OCI-LY1 (cell line): ENCODE measurements at regions not wholly inside any gene's neighbourhood (a gene's known extent, or its start where the extent isn't known, plus 50 kb on each side); places are given as distances from the start of the nearest gene placed in this dataset.

Experiments
- EZH2 ChIP-seq: fragments of 200-600 bp; sonication (generic), shearing (Covaris generic); IDR thresholded peaks from 2 replicates; pipeline ENCODE4 v1.8.0; 2017; ENCODE audit warnings: borderline replicate concordance, mixed run types, mild to moderate bottlenecking, antibody characterized with exemption, low read length, moderate library complexity, mixed read lengths
- TF ChIP-seq, protein P1 (sequence below): fragments of 200-600 bp; sonication (generic), shearing (Covaris generic); IDR thresholded peaks from 2 replicates; pipeline ENCODE4 v1.5.1; 2017; ENCODE audit warnings: mild to moderate bottlenecking, antibody characterized with exemption, low read length, moderate library complexity, mixed read lengths

DNA sequence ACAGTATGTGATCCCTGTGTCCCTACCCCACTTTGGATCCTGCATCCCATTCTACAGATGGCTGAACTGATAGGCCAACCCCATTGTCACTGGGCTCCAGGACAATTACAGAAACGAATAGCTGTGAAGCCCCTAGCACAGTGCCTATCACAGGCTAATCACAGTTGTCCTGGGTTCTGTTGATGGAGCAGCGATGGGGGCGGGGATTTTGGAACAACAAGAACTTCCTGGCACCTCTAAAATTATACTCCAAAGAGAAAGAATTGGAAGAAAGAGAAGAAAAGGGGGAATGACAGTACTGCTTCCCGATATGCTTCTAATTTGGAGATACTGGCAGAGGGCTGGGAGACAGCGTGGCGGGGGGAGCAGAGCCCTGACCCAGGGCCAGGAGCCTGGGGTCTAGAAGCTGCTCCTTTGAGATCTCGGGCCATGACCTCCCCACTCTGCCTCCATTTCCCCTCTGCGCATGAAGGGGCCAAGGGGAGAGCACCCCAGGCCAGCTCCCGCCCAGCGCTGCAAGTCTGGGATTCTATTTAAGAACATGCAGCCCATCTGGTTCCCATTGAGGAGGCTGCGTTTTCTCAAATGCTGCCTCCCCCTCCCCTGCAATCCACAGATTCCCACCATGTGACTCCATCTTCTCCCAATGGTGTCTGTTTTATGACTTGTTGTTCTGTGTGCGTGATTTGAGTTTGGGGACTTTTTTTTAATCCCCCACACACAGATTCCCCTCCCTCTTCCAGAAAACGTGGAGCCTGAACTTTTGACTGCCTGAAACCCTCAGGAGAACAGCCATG, 202.7 kb downstream of the CYP26B1 start:
- TF ChIP-seq, protein P1, sequence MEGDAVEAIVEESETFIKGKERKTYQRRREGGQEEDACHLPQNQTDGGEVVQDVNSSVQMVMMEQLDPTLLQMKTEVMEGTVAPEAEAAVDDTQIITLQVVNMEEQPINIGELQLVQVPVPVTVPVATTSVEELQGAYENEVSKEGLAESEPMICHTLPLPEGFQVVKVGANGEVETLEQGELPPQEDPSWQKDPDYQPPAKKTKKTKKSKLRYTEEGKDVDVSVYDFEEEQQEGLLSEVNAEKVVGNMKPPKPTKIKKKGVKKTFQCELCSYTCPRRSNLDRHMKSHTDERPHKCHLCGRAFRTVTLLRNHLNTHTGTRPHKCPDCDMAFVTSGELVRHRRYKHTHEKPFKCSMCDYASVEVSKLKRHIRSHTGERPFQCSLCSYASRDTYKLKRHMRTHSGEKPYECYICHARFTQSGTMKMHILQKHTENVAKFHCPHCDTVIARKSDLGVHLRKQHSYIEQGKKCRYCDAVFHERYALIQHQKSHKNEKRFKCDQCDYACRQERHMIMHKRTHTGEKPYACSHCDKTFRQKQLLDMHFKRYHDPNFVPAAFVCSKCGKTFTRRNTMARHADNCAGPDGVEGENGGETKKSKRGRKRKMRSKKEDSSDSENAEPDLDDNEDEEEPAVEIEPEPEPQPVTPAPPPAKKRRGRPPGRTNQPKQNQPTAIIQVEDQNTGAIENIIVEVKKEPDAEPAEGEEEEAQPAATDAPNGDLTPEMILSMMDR, result no peak
- no peak for TF ChIP-seq EZH2
